K562 (cell line): ENCODE measurements at regions not wholly inside any gene's neighbourhood (a gene's known extent, or its start where the extent isn't known, plus 50 kb on each side); places are given as distances from the start of the nearest gene placed in this dataset.

Experiments used
- CTCF ChIP-seq, 3 experiments: IDR thresholded peaks in 2 of 3; conservative IDR thresholded peaks in 1 of 3; 2 replicates each; pipeline ENCODE4 v1.5.1; 2011 to 2012; ENCODE audit warnings: low read length in 3 of 3, mild to moderate bottlenecking in 3 of 3, control low read depth in 2 of 3, improper control_type of control experiment in 1 of 3, inconsistent platforms in 1 of 3, low read depth in 1 of 3, mixed read lengths in 1 of 3, moderate library complexity in 1 of 3; ENCODE audit not compliant: insufficient read depth in 2 of 3
- EHMT2 ChIP-seq: fragments of 450-650 bp; IDR thresholded peaks from 2 replicates; pipeline ENCODE4 v1.6.1; 2018; ENCODE audit warnings: antibody characterized with exemption
- EP300 ChIP-seq: IDR thresholded peaks from 2 replicates; pipeline ENCODE4 v1.6.1; 2012; ENCODE audit warnings: low read length, improper control_type of control experiment
- EZH2 ChIP-seq: IDR thresholded peaks from 2 replicates; pipeline ENCODE4 v1.6.1; 2012; ENCODE audit warnings: low read depth, mild to moderate bottlenecking, inconsistent platforms, low read length, borderline replicate concordance
- HCFC1 ChIP-seq: IDR thresholded peaks from 2 replicates; pipeline ENCODE4 v1.6.1; 2012; ENCODE audit warnings: low read depth, low read length, improper control_type of control experiment
- HDAC6 ChIP-seq: IDR thresholded peaks from 2 replicates; pipeline ENCODE4 v1.6.1; 2012; ENCODE audit warnings: low read depth, mild to moderate bottlenecking, control low read depth, inconsistent platforms, low read length, moderate library complexity
- NR2F6 ChIP-seq: fragments of 450-650 bp; formaldehyde crosslinking; IDR thresholded peaks from 2 replicates; pipeline ENCODE4 v1.4.0; 2020; ENCODE audit warnings: mild to moderate bottlenecking
- PHB2 ChIP-seq: fragments of 450-650 bp; IDR thresholded peaks from 2 replicates; pipeline ENCODE4 v1.6.1; 2017; ENCODE audit warnings: low read depth
- POLR2AphosphoS2 ChIP-seq: IDR thresholded peaks from 2 replicates; pipeline ENCODE4 v1.6.1; 2012; ENCODE audit warnings: low read length, improper control_type of control experiment
- RFX5 ChIP-seq: IDR thresholded peaks from 2 replicates; pipeline ENCODE4 v1.6.1; 2011; ENCODE audit warnings: low read depth, mild to moderate bottlenecking, improper control_type of control experiment, low read length
- ZBTB26 ChIP-seq: fragments of 450-650 bp; formaldehyde crosslinking; IDR thresholded peaks from 2 replicates; pipeline ENCODE4 v1.4.0; 2022; ENCODE audit warnings: missing genetic modification characterization
- ZC3H11A ChIP-seq: IDR thresholded peaks from 2 replicates; pipeline ENCODE4 v1.6.1; 2012; ENCODE audit warnings: low read depth, low read length, improper control_type of control experiment
- ZNF175 ChIP-seq: fragments of 200-800 bp; sonication (Bioruptor generic); IDR thresholded peaks from 2 replicates; pipeline ENCODE4 v1.6.1; 2016; ENCODE audit warnings: low read depth, mild to moderate bottlenecking, missing genetic modification characterization, missing compliant biosample characterization
- ZNF24 ChIP-seq: fragments of 450-650 bp; IDR thresholded peaks from 2 replicates; pipeline ENCODE4 v1.6.1; 2016

GRCh38 chr7:149573519-149573918, 75.9 kb upstream of the ZNF746 start:
- TF ChIP-seq HCFC1: no peak
- TF ChIP-seq EHMT2: no peak
- no peak for TF ChIP-seq RFX5
- TF ChIP-seq EZH2: no peak
- no peak for TF ChIP-seq ZNF24
- no peak for TF ChIP-seq ZBTB26 (CRISPR knock-in tag)
- no peak for TF ChIP-seq ZC3H11A
- no peak for TF ChIP-seq PHB2
- TF ChIP-seq POLR2AphosphoS2: no peak
- no peak for TF ChIP-seq CTCF (IDR thresholded peaks at IDR 0.05 in 2 of 3, conservative IDR thresholded peaks at IDR 0.05 in 1 of 3; ENCODE audit: insufficient read depth in 2 of 3, low read depth in 1 of 3, low read length in 3 of 3)
- TF ChIP-seq EP300: no peak
- TF ChIP-seq ZNF175 (CRISPR knock-in tag): no peak
- TF ChIP-seq NR2F6 (CRISPR knock-in tag): no peak
- TF ChIP-seq HDAC6: no peak
